Glutamatergic neuron (in vitro differentiated cells): ENCODE measurements at regions not wholly inside any gene's neighbourhood (a gene's known extent, or its start where the extent isn't known, plus 50 kb on each side); places are given as distances from the start of the nearest gene placed in this dataset.

ENCODE experiments used
- DNase-seq: peaks from one replicate; pipeline ENCODE4 v3.0.0; 2022
- H3K27ac Mint-ChIP-seq: one replicate; pipeline ENCODE4 v1.8.0; 2020; ENCODE audit warnings: mild to moderate bottlenecking, mixed read lengths, inconsistent platforms; ENCODE audit not compliant: unreplicated experiment
- H3K27me3 Mint-ChIP-seq: one replicate; pipeline ENCODE4 v1.8.0; 2020; ENCODE audit warnings: mild to moderate bottlenecking, moderate library complexity, mixed read lengths, inconsistent platforms; ENCODE audit not compliant: unreplicated experiment
- H3K36me3 Mint-ChIP-seq: one replicate; pipeline ENCODE4 v1.8.0; 2020; ENCODE audit warnings: mild to moderate bottlenecking, mixed read lengths, inconsistent platforms; ENCODE audit not compliant: unreplicated experiment
- H3K4me1 Mint-ChIP-seq: one replicate; pipeline ENCODE4 v1.8.0; 2020; ENCODE audit warnings: mild to moderate bottlenecking, low read depth, mixed read lengths, inconsistent platforms; ENCODE audit not compliant: unreplicated experiment
- H3K4me3 Mint-ChIP-seq: one replicate; pipeline ENCODE4 v1.8.0; 2020; ENCODE audit warnings: mild to moderate bottlenecking, mixed read lengths, inconsistent platforms; ENCODE audit not compliant: unreplicated experiment
- H3K9me3 Mint-ChIP-seq: one replicate; pipeline ENCODE4 v1.8.0; 2020; ENCODE audit warnings: mild to moderate bottlenecking, moderate library complexity, mixed read lengths, inconsistent platforms; ENCODE audit not compliant: unreplicated experiment
- CTCF ChIP-seq: fragments of 200-600 bp; sonication (generic); IDR thresholded peaks from one replicate; pipeline ENCODE4 v1.5.0; 2021; ENCODE audit not compliant: partially characterized antibody, unreplicated experiment

GRCh38 chr12:109653890-109654289 is 59.7 kb upstream of the FAM222A start:
- DNase-seq = no peak

GRCh38 chr12:109654357-109654756 is 59.3 kb upstream of the FAM222A start:
- Mint-ChIP-seq H3K27me3 (peaks cover 10% of the 10 kb centered on the region), H3K9me3 (peaks cover 7% of the 10 kb centered on the region), H3K36me3 (no peaks in the 10 kb centered on the region), H3K4me1 (peaks cover 45% of the 10 kb centered on the region), H3K27ac (peak overlapping the region; percentile 75), H3K4me3 (peak overlapping the region; percentile 61)
- TF ChIP-seq CTCF = no peak
- peak; percentile 65 for DNase-seq

More at GRCh38 chr12:109653890-109654289, 59.7 kb upstream of the FAM222A start:
- Mint-ChIP-seq H3K4me3 (no peak overlapping the region), H3K36me3 (no peaks in the 10 kb centered on the region), H3K9me3 (peaks cover 7% of the 10 kb centered on the region), H3K4me1 (peaks cover 45% of the 10 kb centered on the region), H3K27ac (peak overlapping the region; percentile 57), H3K27me3 (peaks cover 10% of the 10 kb centered on the region)
- no peak for TF ChIP-seq CTCF

GRCh38 chr12:109655578-109655977 is 58.0 kb upstream of the FAM222A start:
- Mint-ChIP-seq H3K9me3 (peaks cover 7% of the 10 kb centered on the region), H3K4me1 (peaks cover 45% of the 10 kb centered on the region), H3K4me3 (no peak overlapping the region), H3K36me3 (no peaks in the 10 kb centered on the region), H3K27me3 (peaks cover 7% of the 10 kb centered on the region), H3K27ac (no peak overlapping the region)
- no peak for DNase-seq
- TF ChIP-seq CTCF = no peak

GRCh38 chr12:109656743-109657142 is 56.9 kb upstream of the FAM222A start:
- H3K27ac Mint-ChIP-seq = peak overlapping the region; percentile 65

GRCh38 chr12:109663795-109664194 is 49.8 kb upstream of the FAM222A start:
- no peak for TF ChIP-seq CTCF
- peaks cover 2% of the 10 kb centered on the region for H3K9me3 Mint-ChIP-seq
- H3K4me1 Mint-ChIP-seq = no peaks in the 10 kb centered on the region
- no peak overlapping the region for H3K27ac Mint-ChIP-seq
- no peak overlapping the region for H3K4me3 Mint-ChIP-seq
- peaks cover 2% of the 10 kb centered on the region for H3K27me3 Mint-ChIP-seq
- H3K36me3 Mint-ChIP-seq = no peaks in the 10 kb centered on the region
- DNase-seq = no peak

More at GRCh38 chr12:109656743-109657142, 56.9 kb upstream of the FAM222A start:
- no peak for TF ChIP-seq CTCF
- Mint-ChIP-seq H3K4me3 (no peak overlapping the region), H3K36me3 (no peaks in the 10 kb centered on the region), H3K27me3 (peaks cover 6% of the 10 kb centered on the region), H3K4me1 (peaks cover 45% of the 10 kb centered on the region), H3K9me3 (peaks cover 7% of the 10 kb centered on the region)
- DNase-seq = peak; percentile 44
